Limb (tissue), 2 donors: ENCODE measurements at regions not wholly inside any gene's neighbourhood (a gene's known extent, or its start where the extent isn't known, plus 50 kb on each side); places are given as distances from the start of the nearest gene placed in this dataset.
"Not testable (repeated sequence)": the region's sequence is repeated elsewhere in the genome, so short reads cannot be mapped to it uniquely, and the experiment has no call there.

Experiments used
- DNase-seq, 2 donors: peaks; one replicate each; pipeline ENCODE4 v3.0.0-alpha.2; 2016; ENCODE audit errors: extremely low spot score in 2 of 2

GRCh38 chrX:8027827-8028226 lies 100.6 kb upstream of the PNPLA4 start:
- DNase-seq: no peak

- DNase-seq: no peak
These were observed 98.5 kb upstream of the PNPLA4 start for GRCh38 chrX:8025705-8026104.

GRCh38 chrX:8018934-8019333 lies 91.7 kb upstream of the PNPLA4 start:
- DNase-seq: no peak

- DNase-seq: no peak
These were observed 82.9 kb upstream of the PNPLA4 start for GRCh38 chrX:8010105-8010504.

GRCh38 chrX:8005678-8006347 lies 78.6 kb upstream of the PNPLA4 start:
- DNase-seq: no peak

- no peak for DNase-seq
These were observed 76.1 kb upstream of the PNPLA4 start for GRCh38 chrX:8003147-8003883.

- no peak for DNase-seq
These were observed 69.6 kb upstream of the PNPLA4 start for GRCh38 chrX:7996851-7997250.

GRCh38 chrX:7996414-7996813 lies 69.2 kb upstream of the PNPLA4 start:
- peak; percentile 29 to 35 for DNase-seq

- DNase-seq: no peak
These were observed 66.7 kb upstream of the PNPLA4 start for GRCh38 chrX:7993873-7994272.

- not testable (repeated sequence) for DNase-seq
These were observed 61.0 kb upstream of the PNPLA4 start for GRCh38 chrX:7988013-7988759.

- peak in 1 of 2 donors; percentile 2 for DNase-seq
These were observed 60.2 kb upstream of the PNPLA4 start for GRCh38 chrX:7987160-7988012.

- DNase-seq: not testable (repeated sequence)
These were observed 59.5 kb upstream of the PNPLA4 start for GRCh38 chrX:7986738-7987137.

- DNase-seq: no peak
These were observed 58.4 kb upstream of the PNPLA4 start for GRCh38 chrX:7985568-7985967.

- DNase-seq: no peak
These were observed 56.4 kb upstream of the PNPLA4 start for GRCh38 chrX:7983581-7983980.
